ENCODE measurements at regions not wholly inside any gene's neighbourhood (a gene's known extent, or its start where the extent isn't known, plus 50 kb on each side); places are given as distances from the start of the nearest gene placed in this dataset.
A peak's percentile ranks its signal among the peaks of the same experiment; 100 is the strongest.

DNA sequence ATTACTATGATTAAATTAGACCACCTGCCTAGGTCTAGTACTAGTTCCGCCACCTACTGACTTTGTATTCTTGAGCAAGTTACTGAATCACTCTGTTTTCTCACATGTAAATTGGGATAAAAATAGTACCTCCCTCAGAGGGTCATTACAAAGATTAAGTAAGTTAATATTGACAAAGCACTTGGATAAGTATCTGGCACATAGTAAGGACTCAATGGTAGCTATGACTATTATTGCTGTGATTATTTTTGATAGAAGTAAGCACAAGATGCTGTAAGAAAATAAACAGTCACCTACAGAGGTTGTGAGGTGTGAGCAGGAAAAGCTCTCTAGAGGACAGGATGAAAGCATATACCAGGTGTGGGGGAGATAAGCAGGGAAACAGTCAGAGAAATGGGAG lies 173.1 kb upstream of the PAPPA start:
- DNase-seq (ENCODE audit: low read depth, low spot score): no peak

DNA sequence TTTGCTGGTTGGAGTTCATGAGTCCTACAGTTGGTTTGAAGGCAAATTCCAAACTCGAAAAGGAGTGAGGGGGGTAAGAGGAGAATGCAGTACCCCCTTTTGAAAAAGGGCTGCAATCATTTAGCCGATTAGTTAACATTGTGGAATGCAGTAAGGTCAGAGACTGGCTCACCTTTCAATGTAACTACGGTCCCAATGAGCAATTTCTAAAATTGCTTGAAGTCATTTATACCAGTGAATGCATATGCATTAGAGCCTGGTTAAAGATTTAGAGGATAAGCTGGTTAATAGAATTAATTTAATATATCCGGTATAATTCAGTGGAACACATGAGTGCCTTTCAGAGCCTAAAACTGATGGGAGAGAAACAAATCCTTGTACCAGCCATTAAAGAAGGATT lies 172.6 kb upstream of the PAPPA start:
- DNase-seq (ENCODE audit: low read depth, low spot score): no peak

DNA sequence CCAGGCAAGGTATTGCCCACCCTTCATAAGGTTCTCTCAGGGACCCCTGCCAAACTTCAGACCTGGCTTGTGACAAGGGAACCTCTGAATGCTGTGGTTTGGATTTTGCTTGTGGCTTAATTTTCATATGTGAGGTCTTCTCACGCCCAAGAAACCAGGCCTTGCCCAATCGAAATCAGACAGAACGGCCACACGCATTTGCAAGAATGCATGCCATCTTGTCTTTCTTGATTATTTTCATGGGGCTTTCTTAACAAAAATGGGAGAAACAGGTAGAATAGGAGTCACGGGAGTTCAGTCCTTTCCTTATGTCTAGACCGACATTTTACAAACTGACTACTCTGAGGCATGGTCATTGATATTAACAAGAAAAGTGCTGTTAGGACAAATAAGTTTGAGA lies 170.2 kb upstream of the PAPPA start:
- no peak for DNase-seq (ENCODE audit: low read depth, low spot score)

DNA sequence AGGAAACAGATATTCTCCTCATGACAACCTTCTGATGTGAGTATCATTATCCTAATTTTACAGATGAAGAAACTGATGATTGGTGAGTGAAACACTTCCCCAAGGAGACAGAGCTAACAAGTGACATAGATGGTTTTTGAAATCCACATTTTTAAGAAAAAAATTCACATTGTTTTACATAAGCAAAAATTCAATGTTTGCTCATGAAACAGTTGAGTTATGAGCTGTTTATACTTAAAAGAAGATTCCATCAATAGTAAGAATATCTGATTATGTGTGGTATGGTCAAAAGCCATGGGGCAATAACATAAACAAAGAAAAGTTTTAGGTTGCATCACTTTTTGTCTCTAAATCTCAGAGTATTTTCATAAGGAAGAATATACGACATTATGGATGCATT lies 167.9 kb upstream of the PAPPA start:
- DNase-seq (ENCODE audit: low read depth, low spot score): no peak

DNA sequence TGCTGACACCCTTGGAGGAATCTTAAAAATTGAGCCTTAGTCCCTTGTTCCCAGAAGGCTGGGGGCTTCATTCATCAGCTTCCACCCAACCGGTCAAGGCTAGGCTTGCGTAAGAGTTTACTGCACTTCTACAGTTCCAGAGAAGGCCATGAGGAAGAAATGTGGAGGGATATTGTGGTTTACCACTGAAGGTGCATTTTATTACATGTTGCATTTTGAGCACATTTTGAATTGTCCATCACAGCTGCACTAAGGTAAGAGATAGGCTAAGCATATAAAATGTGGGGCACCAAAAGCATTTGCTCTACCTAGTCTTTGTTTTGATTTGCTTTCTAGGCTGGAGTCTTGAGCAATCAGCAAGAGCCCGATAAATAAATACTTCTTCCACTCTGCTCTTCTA lies 167.1 kb upstream of the PAPPA start:
- no peak for DNase-seq (ENCODE audit: low read depth, low spot score)

DNA sequence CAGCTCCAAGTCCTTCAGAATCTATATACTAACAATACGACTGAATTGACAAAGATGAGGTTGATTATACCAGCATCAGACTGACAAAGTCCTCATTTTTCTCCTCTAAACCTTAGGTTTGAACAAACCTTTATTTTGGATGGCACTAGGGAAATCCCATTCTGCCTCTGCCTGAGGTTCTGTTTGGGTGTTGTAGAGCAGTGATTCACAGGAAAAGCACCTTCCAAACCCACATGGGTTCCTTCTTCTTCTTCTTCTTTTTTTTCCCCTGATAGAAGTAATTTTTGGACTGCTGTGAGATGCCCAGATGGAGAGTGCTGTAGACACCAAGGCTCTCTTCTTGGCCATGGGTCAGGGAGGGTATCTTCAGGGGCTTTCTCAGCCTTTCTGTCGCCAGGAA lies 164.9 kb upstream of the PAPPA start:
- peak; percentile 30 for DNase-seq (ENCODE audit: low read depth, low spot score)

DNA sequence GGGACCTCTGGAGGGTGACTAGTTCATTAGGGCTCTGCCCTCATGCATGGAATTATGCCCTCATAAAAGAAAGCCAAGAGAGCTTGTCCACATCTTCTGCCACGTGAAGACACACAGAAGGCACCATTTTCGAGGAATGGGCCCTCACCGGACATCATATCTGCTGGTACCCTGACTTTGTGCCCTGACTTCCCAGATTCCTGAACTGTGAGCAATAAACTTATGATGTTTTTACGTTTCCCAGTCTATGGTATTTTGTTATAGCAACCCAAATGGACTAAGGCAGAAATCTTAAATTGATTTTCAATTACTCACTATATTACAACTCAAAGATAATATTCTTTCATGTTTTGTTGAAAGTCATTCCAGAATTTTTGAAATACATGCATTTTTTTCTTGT lies 163.8 kb upstream of the PAPPA start:
- no peak for DNase-seq (ENCODE audit: low read depth, low spot score)

DNA sequence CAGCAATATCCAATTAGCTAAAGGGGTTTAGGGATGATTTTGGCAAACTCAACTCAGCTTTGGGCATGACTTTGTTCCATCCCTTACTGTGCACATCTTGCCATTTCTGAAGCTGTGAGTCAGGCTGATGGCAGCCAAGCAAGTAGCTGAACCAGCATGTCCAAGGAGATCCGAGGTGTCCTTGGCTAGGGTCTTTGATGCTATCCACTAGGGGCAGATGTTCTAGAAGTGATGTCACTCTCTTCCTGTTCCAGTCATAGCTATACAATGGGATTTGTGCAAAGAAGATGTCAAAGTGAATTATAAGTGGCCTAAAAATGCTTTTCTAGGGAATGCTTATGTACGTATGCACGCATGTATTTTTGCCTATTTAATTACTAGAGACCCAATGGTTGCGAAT lies 160.8 kb upstream of the PAPPA start:
- DNase-seq (ENCODE audit: low read depth, low spot score): no peak

DNA sequence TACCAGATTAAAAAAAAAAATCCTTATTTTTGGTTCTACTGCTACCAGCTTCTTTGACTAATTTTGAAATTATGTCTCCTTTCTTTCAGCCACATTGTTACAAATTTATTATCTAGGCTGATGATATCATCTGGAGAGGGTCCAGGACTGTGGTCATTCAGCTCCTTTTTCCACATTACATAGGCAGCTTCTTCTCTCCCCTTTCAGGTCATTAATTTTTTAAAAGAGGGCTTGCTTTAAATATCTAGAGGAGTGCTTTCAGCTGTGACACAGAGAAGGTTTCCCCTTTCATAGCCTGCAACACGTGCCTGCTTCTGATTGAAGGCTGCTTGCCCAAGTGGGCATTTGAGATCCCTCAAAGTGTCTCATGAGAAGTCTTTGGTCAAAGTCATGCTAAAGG lies 155.7 kb upstream of the PAPPA start:
- peak; percentile 68 for DNase-seq (ENCODE audit: low read depth, low spot score)

DNA sequence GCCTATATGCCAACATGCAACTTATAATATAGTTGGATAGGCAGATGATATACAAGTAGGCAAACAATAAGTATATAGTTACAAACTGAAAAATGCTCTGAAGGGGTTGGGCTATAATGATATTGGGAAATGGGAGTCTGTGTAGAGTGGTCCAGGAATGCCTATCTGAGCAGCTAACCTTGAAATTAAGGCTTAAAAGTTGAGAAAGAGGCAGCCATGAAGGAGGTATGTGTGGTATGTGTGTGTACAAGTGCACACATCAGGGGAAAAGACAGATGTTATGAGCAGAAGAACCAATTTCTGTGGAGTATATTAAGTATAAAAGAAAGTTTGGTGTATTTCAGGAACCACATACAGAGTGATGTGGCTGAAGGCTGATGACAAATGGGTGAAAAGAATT lies 154.9 kb upstream of the PAPPA start:
- no peak for DNase-seq (ENCODE audit: low read depth, low spot score)

DNA sequence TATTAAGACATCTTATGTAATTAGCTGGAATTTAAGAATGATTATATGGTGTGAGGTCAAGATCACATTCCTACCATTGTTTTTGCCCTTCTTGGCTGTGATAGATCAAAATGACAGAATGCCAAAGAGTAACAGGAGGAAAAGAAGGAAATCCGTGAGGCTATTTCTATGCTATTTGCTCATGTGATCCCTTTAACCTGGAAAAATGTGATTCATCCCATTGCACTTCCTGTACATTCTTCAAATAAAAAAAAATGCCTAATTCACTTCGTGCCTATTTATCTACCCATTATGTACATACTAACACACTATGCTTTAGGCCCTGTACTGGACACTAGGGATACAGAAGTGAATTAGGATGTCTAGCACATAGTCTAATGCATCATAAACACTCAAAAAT lies 154.1 kb upstream of the PAPPA start:
- peak; percentile 16 for DNase-seq (ENCODE audit: low read depth, low spot score)

DNA sequence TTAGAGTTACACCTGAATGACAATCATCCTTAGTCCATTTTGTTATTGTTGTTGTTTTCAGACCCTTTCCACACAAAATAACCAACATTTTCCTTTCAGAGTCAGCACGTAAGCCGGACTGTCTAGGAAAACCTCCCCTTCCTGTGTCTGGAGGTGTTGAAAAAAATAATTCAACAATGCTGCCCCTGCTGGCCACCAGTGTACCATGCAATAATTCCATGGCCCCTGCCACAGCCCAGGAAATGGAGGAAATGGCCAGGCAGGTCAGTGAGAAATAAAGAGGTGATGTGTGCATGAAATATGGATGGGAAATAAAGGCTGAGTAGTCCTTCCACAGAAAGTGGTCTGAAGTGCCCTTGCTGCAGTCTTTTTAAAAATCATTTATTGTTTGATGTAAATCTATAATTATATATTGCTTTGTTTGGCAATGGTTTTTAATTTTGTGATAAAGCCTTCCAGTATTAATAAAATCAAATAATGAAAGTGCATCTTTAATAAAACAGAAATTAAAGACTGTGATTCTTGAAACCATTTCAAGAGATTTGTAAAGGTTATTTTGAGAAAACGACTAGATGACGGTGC lies 152.8 kb upstream of the PAPPA start:
- peak; percentile 19 for DNase-seq (ENCODE audit: low read depth, low spot score)

DNA sequence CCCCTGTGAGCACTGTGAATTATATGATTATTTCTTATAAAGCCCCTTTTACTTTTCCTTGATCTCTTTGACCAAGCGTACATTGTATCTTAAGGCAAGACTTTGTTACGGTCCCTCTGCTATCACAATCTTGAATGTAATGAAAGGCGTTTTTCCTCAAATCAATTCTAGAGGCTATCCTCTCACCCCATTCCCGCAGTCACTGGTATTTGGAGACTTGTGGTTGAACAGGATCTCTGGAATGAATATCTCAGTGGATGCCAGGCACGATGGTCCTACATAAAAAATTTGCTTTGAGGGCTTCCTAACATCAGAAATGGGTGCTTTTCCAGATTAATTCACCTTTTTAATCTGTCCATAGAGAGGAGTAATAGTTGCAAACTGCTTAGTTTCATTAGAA lies 151.4 kb upstream of the PAPPA start:
- peak; percentile 35 for DNase-seq (ENCODE audit: low read depth, low spot score)

DNA sequence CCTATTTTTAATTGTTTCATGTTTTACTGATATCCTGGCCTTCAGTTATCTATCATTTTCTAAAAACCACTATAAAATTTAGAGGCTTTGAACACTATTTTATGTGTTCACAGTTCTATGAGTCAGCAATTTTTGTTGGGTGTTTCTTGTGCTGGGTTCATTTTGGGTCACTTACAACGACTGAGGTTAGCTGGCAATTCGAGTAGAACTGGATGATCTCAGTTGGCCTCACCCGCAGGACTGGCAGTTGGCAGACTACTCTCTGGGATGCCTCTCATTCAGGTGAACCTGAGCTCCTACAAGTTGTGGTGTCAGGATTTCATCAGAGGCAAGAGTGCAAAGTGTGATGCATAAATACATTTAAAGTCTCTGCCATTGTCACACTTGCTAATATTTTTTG lies 151.0 kb upstream of the PAPPA start:
- DNase-seq (ENCODE audit: low read depth, low spot score): peak; percentile 27

DNA sequence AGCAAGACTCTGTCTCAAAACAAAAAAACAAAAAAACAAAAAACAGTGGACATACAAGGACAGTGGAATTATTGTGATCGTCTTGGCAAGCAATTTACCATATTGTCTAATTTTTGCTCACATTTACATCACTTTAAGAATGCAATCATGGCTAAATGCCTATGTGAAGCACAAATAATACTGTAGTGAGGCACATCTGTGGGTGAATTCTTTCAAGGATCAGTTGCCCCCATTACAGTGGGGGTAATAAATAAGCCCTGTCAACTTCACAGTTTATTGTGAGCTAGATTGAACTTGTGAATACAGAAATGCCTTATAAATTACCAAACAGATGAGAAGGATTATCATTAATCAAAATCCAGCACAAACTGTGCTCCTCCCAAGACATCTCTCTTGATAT lies 150.2 kb upstream of the PAPPA start:
- no peak for DNase-seq (ENCODE audit: low read depth, low spot score)

DNA sequence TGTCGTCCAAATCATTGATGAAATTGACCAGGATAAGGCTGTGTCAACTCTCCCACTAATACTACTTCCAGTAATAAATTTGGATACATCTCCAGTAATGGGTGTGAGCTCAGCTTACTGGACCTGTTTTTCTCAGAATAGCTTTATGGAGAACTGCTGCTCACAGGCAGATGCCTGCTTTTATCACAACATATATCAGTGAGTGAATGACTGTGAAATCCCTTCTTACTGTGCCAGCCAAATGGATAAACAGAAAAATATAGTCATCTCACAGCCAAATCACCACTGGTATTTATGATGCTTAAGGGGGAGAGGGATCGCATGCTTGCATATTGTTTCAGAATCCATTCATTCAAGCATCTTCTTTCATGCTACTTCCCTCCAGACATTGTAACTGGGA lies 148.4 kb upstream of the PAPPA start:
- DNase-seq (ENCODE audit: low read depth, low spot score): no peak

DNA sequence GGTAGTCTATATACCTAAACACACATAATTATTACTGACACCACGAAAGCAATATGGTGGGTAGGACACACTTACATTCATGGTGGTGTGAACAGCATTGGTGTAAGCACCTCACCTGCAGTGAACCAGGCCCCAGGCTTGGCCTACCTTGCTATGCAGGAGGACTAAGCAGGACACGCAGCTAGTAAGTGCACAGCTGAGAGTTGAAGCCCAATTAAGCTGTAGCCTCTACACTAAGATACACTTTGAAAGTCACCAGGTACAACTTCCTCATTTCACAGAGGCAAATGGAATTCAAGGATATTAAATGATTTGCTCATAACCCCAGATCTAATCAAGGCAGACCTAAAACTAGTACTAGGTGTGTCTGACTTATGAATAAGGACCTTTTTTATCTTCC lies 145.8 kb upstream of the PAPPA start:
- DNase-seq (ENCODE audit: low read depth, low spot score): no peak

DNA sequence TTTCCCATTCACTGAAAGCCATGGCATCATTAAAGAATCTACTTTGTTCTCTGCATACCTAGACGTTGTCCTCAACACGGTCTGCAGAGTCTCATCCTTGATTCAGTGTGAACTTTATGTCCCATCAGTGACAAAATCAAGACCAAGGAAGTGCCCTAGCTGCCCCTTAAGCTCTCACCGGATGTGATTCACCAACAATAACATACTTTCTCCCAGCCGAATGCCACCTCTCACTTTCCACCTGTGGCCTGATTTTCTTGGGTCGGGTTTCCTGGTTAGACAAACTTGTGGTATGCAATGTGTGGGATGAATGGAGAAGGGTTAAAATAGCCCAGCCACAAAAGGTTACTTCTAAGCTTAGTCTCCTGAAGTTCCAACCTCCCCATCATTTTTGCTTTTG lies 145.3 kb upstream of the PAPPA start:
- DNase-seq (ENCODE audit: low read depth, low spot score): no peak

DNA sequence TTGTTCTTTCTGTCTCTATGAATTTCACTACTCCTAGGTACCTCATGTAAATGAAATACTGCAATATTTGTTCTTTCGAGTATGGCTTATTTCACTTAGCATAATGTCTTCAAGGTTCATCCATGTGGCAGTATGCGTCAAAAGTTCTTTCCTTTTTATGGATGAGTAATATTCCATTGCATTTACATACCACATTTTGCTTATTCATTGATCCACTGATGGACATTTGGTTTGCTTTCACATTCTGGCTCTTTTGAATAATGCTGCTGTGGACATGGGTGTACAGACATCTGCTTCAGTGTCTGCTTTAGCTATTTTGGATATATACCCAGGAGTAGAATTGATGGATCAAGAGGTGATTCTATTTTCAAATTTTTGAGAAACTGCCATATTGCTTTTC lies 144.2 kb upstream of the PAPPA start:
- no peak for DNase-seq (ENCODE audit: low read depth, low spot score)

DNA sequence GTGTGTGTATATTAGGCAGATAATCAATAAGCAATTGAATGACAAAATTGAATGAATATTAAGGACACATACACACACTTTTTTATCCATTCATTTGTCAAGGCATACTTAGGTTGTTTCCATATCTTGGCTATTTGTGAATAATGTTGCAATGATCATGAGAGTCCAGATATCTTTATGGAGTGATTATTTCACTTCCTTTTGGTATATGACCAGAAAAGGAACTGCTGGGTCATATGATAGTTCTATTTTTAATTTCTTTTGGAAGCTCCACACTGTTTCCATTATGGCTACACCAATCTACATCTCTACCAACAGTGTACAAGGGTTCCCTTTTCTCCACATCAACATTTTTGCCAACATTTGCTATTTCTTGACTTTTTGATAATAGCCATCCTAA lies 137.7 kb upstream of the PAPPA start:
- no peak for DNase-seq (ENCODE audit: low read depth, low spot score)

DNA sequence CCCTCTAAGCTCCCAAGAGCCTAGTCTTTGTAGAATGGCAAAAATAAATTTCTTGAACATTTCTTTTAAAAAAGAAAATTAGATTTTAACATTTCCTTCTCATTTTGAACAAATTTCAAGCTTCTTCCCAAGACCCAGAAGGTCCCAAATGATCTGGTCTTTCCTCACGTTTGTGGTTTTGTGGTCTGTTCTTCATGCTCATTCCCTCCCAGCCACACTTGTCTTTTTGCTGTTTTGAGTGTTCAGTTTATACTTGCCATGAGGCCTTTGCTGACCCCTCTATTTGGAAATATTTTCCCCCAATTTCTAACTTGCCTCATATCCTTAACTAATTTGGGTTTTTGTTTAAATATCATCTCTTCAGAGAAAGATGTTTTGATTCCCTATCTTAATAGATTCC lies 133.4 kb upstream of the PAPPA start:
- no peak for DNase-seq (ENCODE audit: low read depth, low spot score)

DNA sequence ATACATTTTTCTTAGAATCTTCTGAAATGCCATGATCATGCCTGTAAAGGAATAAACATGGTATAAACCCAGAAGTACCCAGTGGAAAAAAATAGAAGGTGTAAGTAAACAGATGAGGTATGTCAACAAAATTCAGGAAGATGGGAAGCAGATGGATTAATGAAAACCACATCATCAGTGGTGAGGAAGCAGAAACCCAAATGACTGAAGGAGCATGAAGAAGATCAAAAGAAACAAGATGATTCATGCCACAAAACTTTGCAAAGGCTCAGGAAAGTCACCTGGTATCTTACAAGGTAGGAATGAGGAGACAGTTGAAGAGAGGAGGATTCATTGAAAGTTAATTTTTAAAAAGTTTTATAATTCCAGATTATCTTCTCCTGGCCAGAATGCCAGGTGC lies 132.8 kb upstream of the PAPPA start:
- DNase-seq (ENCODE audit: low read depth, low spot score): no peak

DNA sequence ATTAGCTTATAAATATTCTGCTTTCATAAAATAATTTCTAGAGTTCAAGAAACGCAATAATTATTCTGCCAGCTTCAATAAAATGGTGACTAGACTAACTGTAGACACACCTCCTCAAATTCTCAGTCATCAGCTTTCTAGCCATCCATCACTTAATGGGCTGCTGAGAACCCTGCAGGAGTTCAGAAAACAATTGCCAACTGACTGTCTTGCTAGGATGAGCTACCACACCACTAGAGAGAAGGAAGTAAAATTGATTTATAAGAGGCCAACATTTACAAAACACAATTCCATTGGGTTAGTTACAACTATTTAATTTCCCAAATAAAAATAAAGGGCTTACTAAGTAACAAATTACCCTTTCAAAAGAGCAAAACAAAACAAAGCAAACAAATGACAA lies 126.5 kb upstream of the PAPPA start:
- no peak for DNase-seq (ENCODE audit: low read depth, low spot score)

DNA sequence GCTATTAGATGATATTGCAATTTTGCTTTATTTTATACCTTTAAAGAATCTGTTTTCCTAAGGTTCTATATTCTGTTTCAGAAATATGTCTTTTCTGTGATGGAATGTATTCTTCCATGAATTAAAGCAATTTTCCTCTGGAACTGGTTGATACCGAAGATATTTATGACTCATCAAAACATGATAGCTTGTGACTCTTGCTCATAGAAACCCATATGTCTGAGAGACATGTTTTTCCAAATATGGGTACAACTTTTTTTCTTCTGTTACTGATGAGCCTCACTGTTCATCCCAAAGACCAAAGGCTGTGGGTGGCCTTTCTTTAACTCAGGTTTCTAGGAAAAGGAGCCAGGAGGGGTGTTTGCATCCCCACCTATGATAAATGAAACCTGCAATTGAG lies 126.1 kb upstream of the PAPPA start:
- peak; percentile 22 for DNase-seq (ENCODE audit: low read depth, low spot score)

DNA sequence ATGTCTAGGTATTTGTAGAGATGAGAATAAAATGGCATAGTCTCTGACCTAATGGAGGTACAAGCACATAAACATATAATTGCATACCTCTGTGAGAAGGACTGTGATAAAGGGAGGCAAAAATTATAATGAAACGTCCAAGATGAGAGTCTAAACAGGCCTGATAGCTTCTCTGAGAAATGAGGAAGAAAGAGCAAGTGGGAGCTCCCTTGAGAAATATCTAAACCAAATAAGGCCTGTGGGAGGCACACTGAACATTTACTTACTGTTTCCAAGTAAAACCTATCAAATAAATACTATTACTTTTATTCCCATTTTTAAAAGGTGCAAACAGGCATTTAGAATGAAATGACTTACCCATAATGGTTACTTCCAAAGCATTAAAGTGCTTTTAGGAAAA lies 125.6 kb upstream of the PAPPA start:
- no peak for DNase-seq (ENCODE audit: low read depth, low spot score)
